ENCODE measurements at regions not wholly inside any gene's neighbourhood (a gene's known extent, or its start where the extent isn't known, plus 50 kb on each side); places are given as distances from the start of the nearest gene placed in this dataset.

- TF ChIP-seq, protein P1, sequence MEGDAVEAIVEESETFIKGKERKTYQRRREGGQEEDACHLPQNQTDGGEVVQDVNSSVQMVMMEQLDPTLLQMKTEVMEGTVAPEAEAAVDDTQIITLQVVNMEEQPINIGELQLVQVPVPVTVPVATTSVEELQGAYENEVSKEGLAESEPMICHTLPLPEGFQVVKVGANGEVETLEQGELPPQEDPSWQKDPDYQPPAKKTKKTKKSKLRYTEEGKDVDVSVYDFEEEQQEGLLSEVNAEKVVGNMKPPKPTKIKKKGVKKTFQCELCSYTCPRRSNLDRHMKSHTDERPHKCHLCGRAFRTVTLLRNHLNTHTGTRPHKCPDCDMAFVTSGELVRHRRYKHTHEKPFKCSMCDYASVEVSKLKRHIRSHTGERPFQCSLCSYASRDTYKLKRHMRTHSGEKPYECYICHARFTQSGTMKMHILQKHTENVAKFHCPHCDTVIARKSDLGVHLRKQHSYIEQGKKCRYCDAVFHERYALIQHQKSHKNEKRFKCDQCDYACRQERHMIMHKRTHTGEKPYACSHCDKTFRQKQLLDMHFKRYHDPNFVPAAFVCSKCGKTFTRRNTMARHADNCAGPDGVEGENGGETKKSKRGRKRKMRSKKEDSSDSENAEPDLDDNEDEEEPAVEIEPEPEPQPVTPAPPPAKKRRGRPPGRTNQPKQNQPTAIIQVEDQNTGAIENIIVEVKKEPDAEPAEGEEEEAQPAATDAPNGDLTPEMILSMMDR (IDR thresholded peaks at IDR 0.05) = no peak
- TF ChIP-seq SIN3A (IDR thresholded peaks at IDR 0.05; ENCODE audit: borderline replicate concordance, insufficient read depth, low read depth, low read length) = no peak
- no peak for TF ChIP-seq POLR2AphosphoS5 (IDR thresholded peaks at IDR 0.05; ENCODE audit: low read depth, low read length)
- no peak for TF ChIP-seq TCF7L2 (IDR thresholded peaks at IDR 0.05; ENCODE audit: low read depth, low read length)
Observed at GRCh38 chr1:208438112-208438699, 194.0 kb upstream of the PLXNA2 start.
